ENCODE measurements at regions not wholly inside any gene's neighbourhood (a gene's known extent, or its start where the extent isn't known, plus 50 kb on each side); places are given as distances from the start of the nearest gene placed in this dataset.

DNA sequence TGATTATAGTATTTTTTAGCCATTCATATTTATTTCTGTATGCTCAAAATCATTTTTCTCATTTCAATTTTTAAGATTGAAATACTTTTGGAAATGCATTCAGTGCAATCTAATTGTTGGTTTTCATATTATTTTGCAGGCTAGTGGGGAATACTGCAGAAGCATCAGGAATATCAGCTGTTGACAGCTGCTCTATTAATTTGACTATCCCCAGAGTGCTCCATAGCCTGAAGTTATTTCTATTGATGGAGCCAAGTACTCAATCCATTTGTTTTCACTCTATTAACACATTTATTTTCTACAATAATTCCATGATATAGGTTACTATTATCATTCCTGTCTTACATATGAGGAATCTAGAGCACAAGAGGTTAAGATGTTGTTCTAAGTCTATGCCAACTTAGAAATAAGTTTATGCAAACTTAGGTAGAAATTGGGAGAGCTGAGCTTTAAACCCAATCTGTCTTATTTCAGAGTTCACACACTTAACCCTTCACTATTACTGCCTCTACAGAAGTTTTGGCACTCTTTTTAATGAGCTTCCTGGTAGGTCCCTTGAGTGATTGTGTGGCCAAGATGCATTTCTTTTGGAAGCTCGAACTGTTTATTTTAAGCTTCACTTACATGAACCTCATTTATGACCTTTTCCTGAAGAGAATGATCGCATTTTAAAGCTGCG lies 65.6 kb upstream of the PCDH18 start (continued):
- TF ChIP-seq, protein P1, sequence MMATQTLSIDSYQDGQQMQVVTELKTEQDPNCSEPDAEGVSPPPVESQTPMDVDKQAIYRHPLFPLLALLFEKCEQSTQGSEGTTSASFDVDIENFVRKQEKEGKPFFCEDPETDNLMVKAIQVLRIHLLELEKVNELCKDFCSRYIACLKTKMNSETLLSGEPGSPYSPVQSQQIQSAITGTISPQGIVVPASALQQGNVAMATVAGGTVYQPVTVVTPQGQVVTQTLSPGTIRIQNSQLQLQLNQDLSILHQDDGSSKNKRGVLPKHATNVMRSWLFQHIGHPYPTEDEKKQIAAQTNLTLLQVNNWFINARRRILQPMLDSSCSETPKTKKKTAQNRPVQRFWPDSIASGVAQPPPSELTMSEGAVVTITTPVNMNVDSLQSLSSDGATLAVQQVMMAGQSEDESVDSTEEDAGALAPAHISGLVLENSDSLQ (IDR thresholded peaks at IDR 0.05) = no peak
- TF ChIP-seq, protein P2, sequence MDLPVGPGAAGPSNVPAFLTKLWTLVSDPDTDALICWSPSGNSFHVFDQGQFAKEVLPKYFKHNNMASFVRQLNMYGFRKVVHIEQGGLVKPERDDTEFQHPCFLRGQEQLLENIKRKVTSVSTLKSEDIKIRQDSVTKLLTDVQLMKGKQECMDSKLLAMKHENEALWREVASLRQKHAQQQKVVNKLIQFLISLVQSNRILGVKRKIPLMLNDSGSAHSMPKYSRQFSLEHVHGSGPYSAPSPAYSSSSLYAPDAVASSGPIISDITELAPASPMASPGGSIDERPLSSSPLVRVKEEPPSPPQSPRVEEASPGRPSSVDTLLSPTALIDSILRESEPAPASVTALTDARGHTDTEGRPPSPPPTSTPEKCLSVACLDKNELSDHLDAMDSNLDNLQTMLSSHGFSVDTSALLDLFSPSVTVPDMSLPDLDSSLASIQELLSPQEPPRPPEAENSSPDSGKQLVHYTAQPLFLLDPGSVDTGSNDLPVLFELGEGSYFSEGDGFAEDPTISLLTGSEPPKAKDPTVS (IDR thresholded peaks at IDR 0.05; ENCODE audit: low read depth, low read length) = no peak
- TF ChIP-seq IKZF1 (conservative IDR thresholded peaks at IDR 0.05) = no peak
- TF ChIP-seq RELA (IDR thresholded peaks at IDR 0.05; ENCODE audit: borderline replicate concordance, partially characterized antibody) = no peak
- TF ChIP-seq ZZZ3 (IDR thresholded peaks at IDR 0.05; ENCODE audit: control insufficient read depth, insufficient read length, low read depth) = no peak
- no peak for TF ChIP-seq POU2F2 (IDR thresholded peaks at IDR 0.05; ENCODE audit: borderline replicate concordance, low read depth, low read length)
- no peak for TF ChIP-seq HDAC6 (IDR thresholded peaks at IDR 0.05; ENCODE audit: unreplicated experiment)
- TF ChIP-seq GABPA (IDR thresholded peaks at IDR 0.05; ENCODE audit: low read depth) = no peak
- TF ChIP-seq TCF12 (IDR thresholded peaks at IDR 0.05; ENCODE audit: low read depth, low read length) = no peak
- TF ChIP-seq, protein P3, sequence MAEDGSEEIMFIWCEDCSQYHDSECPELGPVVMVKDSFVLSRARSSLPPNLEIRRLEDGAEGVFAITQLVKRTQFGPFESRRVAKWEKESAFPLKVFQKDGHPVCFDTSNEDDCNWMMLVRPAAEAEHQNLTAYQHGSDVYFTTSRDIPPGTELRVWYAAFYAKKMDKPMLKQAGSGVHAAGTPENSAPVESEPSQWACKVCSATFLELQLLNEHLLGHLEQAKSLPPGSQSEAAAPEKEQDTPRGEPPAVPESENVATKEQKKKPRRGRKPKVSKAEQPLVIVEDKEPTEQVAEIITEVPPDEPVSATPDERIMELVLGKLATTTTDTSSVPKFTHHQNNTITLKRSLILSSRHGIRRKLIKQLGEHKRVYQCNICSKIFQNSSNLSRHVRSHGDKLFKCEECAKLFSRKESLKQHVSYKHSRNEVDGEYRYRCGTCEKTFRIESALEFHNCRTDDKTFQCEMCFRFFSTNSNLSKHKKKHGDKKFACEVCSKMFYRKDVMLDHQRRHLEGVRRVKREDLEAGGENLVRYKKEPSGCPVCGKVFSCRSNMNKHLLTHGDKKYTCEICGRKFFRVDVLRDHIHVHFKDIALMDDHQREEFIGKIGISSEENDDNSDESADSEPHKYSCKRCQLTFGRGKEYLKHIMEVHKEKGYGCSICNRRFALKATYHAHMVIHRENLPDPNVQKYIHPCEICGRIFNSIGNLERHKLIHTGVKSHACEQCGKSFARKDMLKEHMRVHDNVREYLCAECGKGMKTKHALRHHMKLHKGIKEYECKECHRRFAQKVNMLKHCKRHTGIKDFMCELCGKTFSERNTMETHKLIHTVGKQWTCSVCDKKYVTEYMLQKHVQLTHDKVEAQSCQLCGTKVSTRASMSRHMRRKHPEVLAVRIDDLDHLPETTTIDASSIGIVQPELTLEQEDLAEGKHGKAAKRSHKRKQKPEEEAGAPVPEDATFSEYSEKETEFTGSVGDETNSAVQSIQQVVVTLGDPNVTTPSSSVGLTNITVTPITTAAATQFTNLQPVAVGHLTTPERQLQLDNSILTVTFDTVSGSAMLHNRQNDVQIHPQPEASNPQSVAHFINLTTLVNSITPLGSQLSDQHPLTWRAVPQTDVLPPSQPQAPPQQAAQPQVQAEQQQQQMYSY (CRISPR knock-in tag; IDR thresholded peaks at IDR 0.05) = no peak
- no peak for TF ChIP-seq POLR2AphosphoS5 (IDR thresholded peaks at IDR 0.05; ENCODE audit: low read length)

Measured in GM12878 (cell line).